Upper lobe of left lung (tissue), 4 donors: ENCODE measurements at regions not wholly inside any gene's neighbourhood (a gene's known extent, or its start where the extent isn't known, plus 50 kb on each side); places are given as distances from the start of the nearest gene placed in this dataset.

Source experiments
- CTCF ChIP-seq, 6 experiments: fragments of 450-650 bp in 4 of 6; fragments of 200-600 bp in 2 of 6; sonication (generic) in 2 of 6; IDR thresholded peaks; one replicate each; pipeline ENCODE4 v1.5.1; 2016 to 2019; ENCODE audit warnings: antibody characterized with exemption in 6 of 6
- POLR2A ChIP-seq, 4 donors: fragments of 450-650 bp; IDR thresholded peaks; one replicate each; pipeline ENCODE4 v1.5.1; 2016 to 2017; ENCODE audit warnings: antibody characterized with exemption in 4 of 4, mild to moderate bottlenecking in 2 of 4

GRCh38 chr7:104052979-104053378 lies 63.5 kb upstream of the RELN start:
- TF ChIP-seq CTCF (IDR thresholded peaks at IDR 0.05) (no peak), POLR2A (IDR thresholded peaks at IDR 0.05) (no peak)
